CD14-positive monocyte (primary cell): ENCODE measurements at regions not wholly inside any gene's neighbourhood (a gene's known extent, or its start where the extent isn't known, plus 50 kb on each side); places are given as distances from the start of the nearest gene placed in this dataset.

Experiments used
- DNase-seq, 3 donors: peaks; one replicate each; pipeline ENCODE4 v3.0.0-alpha.2; 2011 to 2022
- H2AFZ ChIP-seq: 2 replicates; pipeline ENCODE4 v1.6.0; 2012; ENCODE audit warnings: mild to moderate bottlenecking, low read depth, low read length, inconsistent platforms; ENCODE audit not compliant: insufficient read depth, poor library complexity, severe bottlenecking
- H3K27ac ChIP-seq, 2 donors: 1 replicate in 1 of 2; 2 replicates in 1 of 2; pipeline ENCODE4 v1.5.1; 2012 to 2013; ENCODE audit warnings: low read length in 2 of 2, control low read depth in 1 of 2, inconsistent platforms in 1 of 2, low read depth in 1 of 2, mild to moderate bottlenecking in 1 of 2
- H3K27me3 ChIP-seq, 2 donors: one replicate each; pipeline versions ENCODE4 v1.6.0 to v1.6.1; 2011 to 2013; ENCODE audit warnings: low read length in 2 of 2; ENCODE audit not compliant: control insufficient read depth in 2 of 2, insufficient read depth in 2 of 2
- H3K36me3 ChIP-seq, 2 donors: replicated peaks in 1 of 2; 1 replicate in 1 of 2; 2 replicates in 1 of 2; pipeline versions ENCODE4 v1.5.1 to v1.6.1; 2012 to 2013; ENCODE audit warnings: low read length in 2 of 2, control low read depth in 1 of 2, inconsistent platforms in 1 of 2, mild to moderate bottlenecking in 1 of 2; ENCODE audit not compliant: insufficient read depth in 2 of 2, control insufficient read depth in 1 of 2
- H3K4me1 ChIP-seq, 2 donors: 1 replicate in 1 of 2; 2 replicates in 1 of 2; pipeline versions ENCODE4 v1.5.1 to v1.6.1; 2012 to 2013; ENCODE audit warnings: low read length in 2 of 2, control low read depth in 1 of 2, inconsistent platforms in 1 of 2, mild to moderate bottlenecking in 1 of 2, moderate library complexity in 1 of 2; ENCODE audit not compliant: insufficient read depth in 2 of 2, control insufficient read depth in 1 of 2
- H3K4me2 ChIP-seq: replicated peaks from 2 replicates; pipeline ENCODE3; 2012; ENCODE audit warnings: low read length, moderate library complexity, mild to moderate bottlenecking; ENCODE audit not compliant: poor library complexity, severe bottlenecking; ENCODE audit errors: extremely low read depth
- H3K4me3 ChIP-seq, 3 experiments: fragments of 200-600 bp in 1 of 3; sonication (generic) in 1 of 3; replicated peaks in 1 of 3; 1 replicate in 2 of 3; 2 replicates in 1 of 3; pipeline ENCODE4 v1.5.1; 2011 to 2013; ENCODE audit warnings: low read length in 3 of 3, mild to moderate bottlenecking in 3 of 3, control low read depth in 2 of 3, low read depth in 2 of 3, inconsistent platforms in 1 of 3, moderate library complexity in 1 of 3
- H3K79me2 ChIP-seq: 2 replicates; pipeline ENCODE4 v1.6.0; 2012; ENCODE audit warnings: mild to moderate bottlenecking, control low read depth, inconsistent platforms, low read length, moderate library complexity; ENCODE audit not compliant: insufficient read depth
- H3K9ac ChIP-seq: 2 replicates; pipeline ENCODE4 v1.6.0; 2017; ENCODE audit warnings: low read length, mild to moderate bottlenecking; ENCODE audit not compliant: insufficient read depth, poor library complexity, severe bottlenecking
- H3K9me3 ChIP-seq, 2 donors: replicated peaks in 1 of 2; 1 replicate in 1 of 2; 2 replicates in 1 of 2; pipeline versions ENCODE4 v1.5.1 to v1.6.1; 2012 to 2013; ENCODE audit warnings: low read length in 2 of 2, control low read depth in 1 of 2; ENCODE audit not compliant: control insufficient read depth in 1 of 2, insufficient read depth in 1 of 2
- H4K20me1 ChIP-seq: 2 replicates; pipeline ENCODE4 v1.6.0; 2012; ENCODE audit warnings: mild to moderate bottlenecking, low read length, control low read depth, moderate library complexity; ENCODE audit not compliant: insufficient read depth
- H3K27ac Mint-ChIP-seq, 7 donors: one replicate each; pipeline ENCODE4 v1.8.0; 2020; ENCODE audit warnings: mild to moderate bottlenecking in 7 of 7, mixed read lengths in 7 of 7, moderate library complexity in 6 of 7, inconsistent platforms in 2 of 7
- H3K27me3 Mint-ChIP-seq, 3 donors: one replicate each; pipeline ENCODE4 v1.8.0; 2021 to 2022; ENCODE audit warnings: low read depth in 3 of 3, mild to moderate bottlenecking in 3 of 3, mixed read lengths in 3 of 3, moderate library complexity in 3 of 3, inconsistent platforms in 1 of 3
- H3K36me3 Mint-ChIP-seq, 2 donors: one replicate each; pipeline ENCODE4 v1.8.0; 2020; ENCODE audit warnings: mixed read lengths in 2 of 2, inconsistent platforms in 1 of 2, mild to moderate bottlenecking in 1 of 2
- H3K4me1 Mint-ChIP-seq: one replicate; pipeline ENCODE4 v1.8.0; 2020; ENCODE audit warnings: mild to moderate bottlenecking, mixed read lengths
- H3K4me3 Mint-ChIP-seq, 2 donors: one replicate each; pipeline ENCODE4 v1.8.0; 2020; ENCODE audit warnings: mild to moderate bottlenecking in 2 of 2, mixed read lengths in 2 of 2, moderate library complexity in 1 of 2
- H3K9me3 Mint-ChIP-seq, 7 donors: one replicate each; pipeline ENCODE4 v1.8.0; 2020 to 2022; ENCODE audit warnings: mixed read lengths in 7 of 7, mild to moderate bottlenecking in 6 of 7, moderate library complexity in 6 of 7, inconsistent platforms in 2 of 7
- WGBS: methylation state at CpG from one replicate; pipeline ENCODE4 v1.1.5; 2013; ENCODE audit warnings: missing lambda C conversion rate; ENCODE audit not compliant: insufficient coverage; 5-methylcytosine and 5-hydroxymethylcytosine counted together
- intact Hi-C, 2 donors: fragments of 100-400 bp; cut with micrococcal nuclease; formaldehyde crosslinking; loops; one replicate each; pipeline versions ENCODE4 v1.15.0 to v1.15.1; 2023
- TF ChIP-seq, protein P1 (sequence below): fragments of 200-600 bp; IDR thresholded peaks from one replicate; pipeline ENCODE4 v1.8.0; 2022; ENCODE audit warnings: antibody characterized with exemption, mild to moderate bottlenecking

DNA sequence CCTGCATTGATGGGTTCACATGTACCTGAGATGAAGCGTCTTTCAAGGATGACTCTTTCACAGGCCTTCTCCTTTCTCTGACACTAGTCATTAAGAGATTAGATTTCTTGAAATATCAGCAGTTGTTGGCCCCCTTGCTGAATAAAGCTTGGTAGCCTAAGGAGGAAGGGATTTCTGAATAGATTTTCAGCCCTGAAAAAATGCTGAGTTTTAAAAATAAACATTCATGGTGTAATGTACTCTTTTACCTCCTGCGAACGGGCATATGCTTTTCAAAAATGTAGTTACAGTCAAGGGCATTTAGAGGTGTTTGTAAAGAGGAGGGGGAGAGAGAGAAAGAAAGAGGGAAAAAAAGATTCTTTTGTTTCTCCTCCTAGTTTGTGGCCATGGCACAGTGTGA lies 222.7 kb downstream of the SOX4 start:
- DNase-seq, result no peak
- Mint-ChIP-seq H3K36me3 (no peaks in the 10 kb centered on the region), H3K27me3 (no peaks in the 10 kb centered on the region), H3K4me1 (no peaks in the 10 kb centered on the region), H3K9me3 (peaks cover 0 to 3% (median 0%) of the 10 kb centered on the region in 7 donors), H3K27ac (no peak overlapping the region), H3K4me3 (no peak overlapping the region)
- TF ChIP-seq, protein P1, sequence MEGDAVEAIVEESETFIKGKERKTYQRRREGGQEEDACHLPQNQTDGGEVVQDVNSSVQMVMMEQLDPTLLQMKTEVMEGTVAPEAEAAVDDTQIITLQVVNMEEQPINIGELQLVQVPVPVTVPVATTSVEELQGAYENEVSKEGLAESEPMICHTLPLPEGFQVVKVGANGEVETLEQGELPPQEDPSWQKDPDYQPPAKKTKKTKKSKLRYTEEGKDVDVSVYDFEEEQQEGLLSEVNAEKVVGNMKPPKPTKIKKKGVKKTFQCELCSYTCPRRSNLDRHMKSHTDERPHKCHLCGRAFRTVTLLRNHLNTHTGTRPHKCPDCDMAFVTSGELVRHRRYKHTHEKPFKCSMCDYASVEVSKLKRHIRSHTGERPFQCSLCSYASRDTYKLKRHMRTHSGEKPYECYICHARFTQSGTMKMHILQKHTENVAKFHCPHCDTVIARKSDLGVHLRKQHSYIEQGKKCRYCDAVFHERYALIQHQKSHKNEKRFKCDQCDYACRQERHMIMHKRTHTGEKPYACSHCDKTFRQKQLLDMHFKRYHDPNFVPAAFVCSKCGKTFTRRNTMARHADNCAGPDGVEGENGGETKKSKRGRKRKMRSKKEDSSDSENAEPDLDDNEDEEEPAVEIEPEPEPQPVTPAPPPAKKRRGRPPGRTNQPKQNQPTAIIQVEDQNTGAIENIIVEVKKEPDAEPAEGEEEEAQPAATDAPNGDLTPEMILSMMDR, result no peak
- WGBS, result no CpG with 5 or more reads among the region's 3 CpGs
- Histone ChIP-seq H3K9me3 (no peaks in the 10 kb centered on the region), H3K4me2 (no peak overlapping the region), H3K4me3 (no peak overlapping the region), H4K20me1 (no peaks in the 10 kb centered on the region), H3K36me3 (no peaks in the 10 kb centered on the region), H3K79me2 (no peaks in the 10 kb centered on the region), H3K27ac (no peak overlapping the region), H3K27me3 (no peaks in the 10 kb centered on the region), H3K4me1 (no peaks in the 10 kb centered on the region), H3K9ac (no peak overlapping the region), H2AFZ (peak overlapping the region; percentile 2)
- intact Hi-C loops, result no loop called here

DNA sequence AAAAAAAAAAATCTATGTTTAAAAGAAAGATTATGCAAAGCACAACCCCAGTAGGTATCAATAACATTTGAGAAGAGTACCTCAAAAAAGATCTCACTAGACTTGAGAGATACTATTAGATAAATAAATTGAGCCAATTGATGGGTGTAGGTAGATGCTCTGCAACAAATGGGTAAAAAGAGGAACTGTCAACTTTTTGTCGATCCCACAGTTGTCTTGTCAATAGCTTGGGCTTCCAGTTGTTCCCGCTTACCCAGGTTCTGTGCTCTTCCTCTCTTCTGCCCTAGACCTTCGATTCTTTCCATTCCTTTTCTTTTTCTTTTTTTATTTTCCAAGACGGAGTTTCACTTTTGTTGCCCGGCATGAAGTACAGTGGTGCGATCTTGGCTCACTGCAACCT lies 226.9 kb downstream of the SOX4 start:
- Mint-ChIP-seq H3K4me1 (peaks cover 3% of the 10 kb centered on the region), H3K27ac (no peak overlapping the region)

More for the DNA sequence above, 226.9 kb downstream of the SOX4 start:
- Histone ChIP-seq H3K9ac (no peak overlapping the region), H2AFZ (no peak overlapping the region), H3K36me3 (no peaks in the 10 kb centered on the region), H3K4me2 (no peak overlapping the region), H3K4me3 (no peak overlapping the region), H3K27me3 (no peaks in the 10 kb centered on the region), H4K20me1 (no peaks in the 10 kb centered on the region), H3K9me3 (no peaks in the 10 kb centered on the region), H3K4me1 (peaks cover 0 to 9% of the 10 kb centered on the region in 2 donors), H3K27ac (no peak overlapping the region), H3K79me2 (no peaks in the 10 kb centered on the region)
- Mint-ChIP-seq H3K36me3 (no peaks in the 10 kb centered on the region), H3K27me3 (no peaks in the 10 kb centered on the region), H3K4me3 (no peak overlapping the region), H3K9me3 (peaks cover 0 to 3% (median 0%) of the 10 kb centered on the region in 7 donors)
- no peak for DNase-seq
- TF ChIP-seq, protein P1, result no peak
- intact Hi-C loops, result no loop called here
- WGBS, result 100% methylated on average over 6 of the region's 6 CpGs
